Sigmoid colon (tissue), 6 donors: ENCODE measurements at regions not wholly inside any gene's neighbourhood (a gene's known extent, or its start where the extent isn't known, plus 50 kb on each side); places are given as distances from the start of the nearest gene placed in this dataset.

Experiments used
- DNase-seq: peaks from one replicate; pipeline ENCODE4 v3.0.0-alpha.2; 2019
- H3K27ac ChIP-seq, 4 donors: fragments of 200-600 bp; sonication (generic); one replicate each; pipeline ENCODE4 v1.5.1; 2016 to 2019; ENCODE audit warnings: mild to moderate bottlenecking in 1 of 4
- H3K27me3 ChIP-seq, 3 donors: fragments of 200-600 bp; sonication (generic); one replicate each; pipeline ENCODE4 v1.5.1; 2019; ENCODE audit warnings: mild to moderate bottlenecking in 1 of 3
- H3K36me3 ChIP-seq, 4 donors: fragments of 200-600 bp; sonication (generic); one replicate each; pipeline ENCODE4 v1.5.1; 2016 to 2019
- H3K4me1 ChIP-seq, 4 donors: fragments of 200-600 bp; sonication (generic); one replicate each; pipeline ENCODE4 v1.5.1; 2017 to 2019
- H3K4me3 ChIP-seq, 4 donors: fragments of 200-600 bp; sonication (generic); one replicate each; pipeline ENCODE4 v1.5.1; 2017 to 2019; ENCODE audit warnings: mild to moderate bottlenecking in 2 of 4, moderate library complexity in 1 of 4
- H3K9me3 ChIP-seq, 4 donors: fragments of 200-600 bp in 3 of 4; sonication (generic) in 3 of 4; one replicate each; pipeline versions ENCODE4 v1.5.1 to v1.6.1; 2013 to 2019
- CTCF ChIP-seq, 4 experiments: fragments of 450-650 bp in 3 of 4; fragments of 200-600 bp in 1 of 4; IDR thresholded peaks; one replicate each; pipeline ENCODE4 v1.5.1; 2016 to 2019; ENCODE audit warnings: antibody characterized with exemption in 4 of 4, mild to moderate bottlenecking in 3 of 4, moderate library complexity in 2 of 4
- EP300 ChIP-seq, 4 donors: sonication (generic); formaldehyde crosslinking; IDR thresholded peaks; one replicate each; pipeline ENCODE4 v1.6.1; 2017; ENCODE audit warnings: antibody characterized with exemption in 4 of 4
- POLR2A ChIP-seq, 2 donors: fragments of 450-650 bp; IDR thresholded peaks; one replicate each; pipeline ENCODE4 v1.6.1; 2016; ENCODE audit warnings: antibody characterized with exemption in 2 of 2, mild to moderate bottlenecking in 2 of 2, moderate library complexity in 2 of 2
- POLR2AphosphoS5 ChIP-seq, 4 donors: sonication (generic); formaldehyde crosslinking; IDR thresholded peaks; one replicate each; pipeline ENCODE4 v1.6.1; 2017; ENCODE audit warnings: antibody characterized with exemption in 4 of 4
- WGBS, 2 donors: extraction: QIAGEN DNeasy Blood & Tissue Kit; methylation state at CpG; one replicate each; pipeline ENCODE4 v1.1.7; 2013; 5-methylcytosine and 5-hydroxymethylcytosine counted together
- intact Hi-C: fragments of 100-400 bp; cut with DNase I; formaldehyde crosslinking; loops from one replicate; pipeline ENCODE4 v1.15.1; 2023
- donor health status: healthy with polysubstance abuse.
- donor health status: healthy.

DNA sequence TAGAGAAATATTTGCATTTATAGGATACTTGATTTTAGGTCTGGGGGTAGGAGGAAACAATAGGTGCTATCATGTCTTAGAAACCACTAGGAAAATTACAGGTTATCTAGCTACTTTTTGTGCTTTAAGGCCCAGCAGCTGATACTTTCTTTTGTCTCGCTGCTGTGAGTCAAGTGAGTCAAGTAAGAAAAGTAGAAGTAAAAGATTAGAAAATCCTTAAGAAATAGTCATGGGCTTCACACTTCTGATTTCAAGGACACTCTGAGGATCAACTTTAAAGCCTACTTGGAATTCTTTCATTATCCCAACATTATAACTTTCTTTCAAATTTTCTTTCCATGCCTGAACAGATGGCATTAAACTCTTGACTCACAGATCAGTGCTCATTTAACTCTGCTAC, 95.2 kb upstream of the RBMS3 start:
- H3K36me3 ChIP-seq, result no peaks in the 10 kb centered on the region
- intact Hi-C loops, result no loop called here
- no peak for DNase-seq
- TF ChIP-seq POLR2A (IDR thresholded peaks at IDR 0.05), result no peak
- TF ChIP-seq POLR2AphosphoS5 (IDR thresholded peaks at IDR 0.05), result no peak
- TF ChIP-seq CTCF (IDR thresholded peaks at IDR 0.05), result no peak
- no peak for TF ChIP-seq EP300 (IDR thresholded peaks at IDR 0.05)
- H3K9me3 ChIP-seq, result no peaks in the 10 kb centered on the region
- 92 to 97% methylated on average over 1 of the region's 1 CpG for WGBS, 2 donors
- H3K27ac ChIP-seq, result no peak overlapping the region
- peaks cover 0 to 4% (median 0%) of the 10 kb centered on the region in 4 donors for H3K4me1 ChIP-seq
- no peaks in the 10 kb centered on the region for H3K27me3 ChIP-seq
- H3K4me3 ChIP-seq, result no peak overlapping the region

- Histone ChIP-seq H3K27ac (no peak overlapping the region), H3K9me3 (no peaks in the 10 kb centered on the region), H3K4me1 (peaks cover 0 to 4% (median 0%) of the 10 kb centered on the region in 4 donors), H3K36me3 (no peaks in the 10 kb centered on the region), H3K27me3 (no peaks in the 10 kb centered on the region), H3K4me3 (no peak overlapping the region)
- WGBS, 2 donors, result 77% methylated on average over 1 of the region's 1 CpG
- intact Hi-C loops, result no loop called here
- TF ChIP-seq POLR2AphosphoS5 (IDR thresholded peaks at IDR 0.05) (no peak), CTCF (IDR thresholded peaks at IDR 0.05) (no peak), POLR2A (IDR thresholded peaks at IDR 0.05) (no peak), EP300 (IDR thresholded peaks at IDR 0.05) (no peak)
- no peak for DNase-seq
These were observed 94.7 kb upstream of the RBMS3 start for GRCh38 chr3:29186131-29186599.

GRCh38 chr3:29186982-29187725, 93.7 kb upstream of the RBMS3 start:
- TF ChIP-seq CTCF (IDR thresholded peaks at IDR 0.05) (no peak), EP300 (IDR thresholded peaks at IDR 0.05) (no peak), POLR2AphosphoS5 (IDR thresholded peaks at IDR 0.05) (no peak), POLR2A (IDR thresholded peaks at IDR 0.05) (no peak)
- Histone ChIP-seq H3K4me3 (no peak overlapping the region), H3K27me3 (no peaks in the 10 kb centered on the region), H3K4me1 (peaks cover 0 to 4% (median 0%) of the 10 kb centered on the region in 4 donors), H3K27ac (no peak overlapping the region), H3K36me3 (no peaks in the 10 kb centered on the region), H3K9me3 (no peaks in the 10 kb centered on the region)
- intact Hi-C loops, result no loop called here
- WGBS, 2 donors, result 58 to 70% methylated on average over 3 of the region's 3 CpGs
- DNase-seq, result no peak

DNA sequence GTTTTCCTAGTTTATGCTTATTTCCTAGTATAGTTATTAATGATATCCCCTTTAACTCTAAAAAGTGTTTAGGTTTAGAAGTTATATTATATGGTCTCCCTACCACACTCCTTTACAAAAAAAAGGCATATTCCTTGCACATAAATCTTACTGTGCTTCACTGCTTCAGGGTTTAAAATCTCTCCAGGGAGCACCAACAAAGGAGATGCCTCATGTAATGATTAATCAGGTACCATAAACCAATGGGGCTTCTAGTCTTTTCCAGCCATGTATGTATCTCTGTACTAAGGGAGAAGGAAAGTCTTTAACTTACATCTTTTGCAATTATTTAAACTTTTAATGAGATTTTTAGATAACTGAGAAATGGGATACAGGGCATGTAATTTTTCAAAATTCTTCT, 91.5 kb upstream of the RBMS3 start:
- H3K9me3 ChIP-seq, result no peaks in the 10 kb centered on the region
- TF ChIP-seq EP300 (IDR thresholded peaks at IDR 0.05), result no peak
- TF ChIP-seq POLR2AphosphoS5 (IDR thresholded peaks at IDR 0.05), result no peak
- no peak for TF ChIP-seq POLR2A (IDR thresholded peaks at IDR 0.05)
- no peak for TF ChIP-seq CTCF (IDR thresholded peaks at IDR 0.05)
- H3K27ac ChIP-seq, result no peak overlapping the region
- no peak for DNase-seq
- peaks cover 0 to 4% (median 0%) of the 10 kb centered on the region in 4 donors for H3K4me1 ChIP-seq
- no peaks in the 10 kb centered on the region for H3K36me3 ChIP-seq
- no peak overlapping the region for H3K4me3 ChIP-seq
- H3K27me3 ChIP-seq, result no peaks in the 10 kb centered on the region
- intact Hi-C loops, result no loop called here

DNA sequence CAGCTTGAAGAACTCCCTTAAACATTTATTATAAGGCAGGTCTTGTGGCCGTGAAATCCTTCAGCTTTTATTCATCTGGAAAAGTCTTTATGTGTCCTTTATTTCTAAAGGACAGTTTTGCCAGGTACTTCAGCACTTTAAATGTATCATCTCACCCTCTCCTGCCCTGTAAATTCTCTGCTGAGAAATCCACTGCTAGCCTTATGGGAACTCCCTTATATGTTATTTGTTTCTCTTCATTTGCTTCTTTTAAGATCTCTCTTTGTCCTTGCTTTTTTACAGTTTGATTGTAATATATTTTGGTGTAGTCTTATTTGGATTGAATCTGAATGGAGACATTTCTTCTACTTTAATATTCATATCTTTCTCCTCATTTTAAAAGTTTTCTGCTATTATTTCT, 86.7 kb upstream of the RBMS3 start:
- WGBS, 2 donors, result 90 to 93% methylated on average over 1 of the region's 1 CpG
- intact Hi-C loops, result no loop called here
- Histone ChIP-seq H3K27ac (no peak overlapping the region), H3K9me3 (peaks cover 0 to 2% (median 0%) of the 10 kb centered on the region in 4 donors), H3K27me3 (no peaks in the 10 kb centered on the region), H3K4me3 (no peak overlapping the region), H3K4me1 (no peaks in the 10 kb centered on the region), H3K36me3 (no peaks in the 10 kb centered on the region)
- TF ChIP-seq POLR2AphosphoS5 (IDR thresholded peaks at IDR 0.05), result no peak
- TF ChIP-seq POLR2A (IDR thresholded peaks at IDR 0.05), result no peak
- no peak for DNase-seq
